GM18907 (cell line): ENCODE measurements at regions not wholly inside any gene's neighbourhood (a gene's known extent, or its start where the extent isn't known, plus 50 kb on each side); places are given as distances from the start of the nearest gene placed in this dataset.

ENCODE experiments used
- ATAC-seq: cut with Tn5 transposase; IDR thresholded peaks from one replicate; pipeline ENCODE4 v1.9.1; 2021; ENCODE audit warnings: mild to moderate bottlenecking, moderate library complexity; ENCODE audit not compliant: unreplicated experiment

- ATAC-seq, result no peak
Measured at GRCh38 chr12:127396734-127397133, 870.2 kb upstream of the TMEM132C start.

GRCh38 chr12:127398016-127398710 is 868.8 kb upstream of the TMEM132C start:
- ATAC-seq, result no peak

GRCh38 chr12:127399451-127399850 is 867.5 kb upstream of the TMEM132C start:
- no peak for ATAC-seq

GRCh38 chr12:127400221-127400620 is 866.7 kb upstream of the TMEM132C start:
- no peak for ATAC-seq

- ATAC-seq, result no peak
Measured at GRCh38 chr12:127401005-127401404, 866.0 kb upstream of the TMEM132C start.

GRCh38 chr12:127401536-127401935 is 865.4 kb upstream of the TMEM132C start:
- ATAC-seq, result no peak

- no peak for ATAC-seq
Measured at GRCh38 chr12:127411166-127411915, 855.6 kb upstream of the TMEM132C start.

- ATAC-seq, result no peak
Measured at GRCh38 chr12:127411981-127412380, 855.0 kb upstream of the TMEM132C start.

- no peak for ATAC-seq
Measured at GRCh38 chr12:127412866-127413265, 854.1 kb upstream of the TMEM132C start.

GRCh38 chr12:127414186-127414585 is 852.8 kb upstream of the TMEM132C start:
- ATAC-seq, result no peak

- ATAC-seq, result no peak
Measured at GRCh38 chr12:127414636-127415035, 852.3 kb upstream of the TMEM132C start.

GRCh38 chr12:127416796-127417195 is 850.2 kb upstream of the TMEM132C start:
- no peak for ATAC-seq

GRCh38 chr12:127419111-127419510 is 847.9 kb upstream of the TMEM132C start:
- ATAC-seq, result no peak

GRCh38 chr12:127421614-127422013 is 845.4 kb upstream of the TMEM132C start:
- ATAC-seq, result no peak

- ATAC-seq, result no peak
Measured at GRCh38 chr12:127422935-127423566, 843.9 kb upstream of the TMEM132C start.

- no peak for ATAC-seq
Measured at GRCh38 chr12:127425474-127425873, 841.5 kb upstream of the TMEM132C start.

GRCh38 chr12:127428420-127428819 is 838.5 kb upstream of the TMEM132C start:
- no peak for ATAC-seq

- ATAC-seq, result no peak
Measured at GRCh38 chr12:127429551-127430285, 837.3 kb upstream of the TMEM132C start.

GRCh38 chr12:127430401-127430800 is 836.6 kb upstream of the TMEM132C start:
- ATAC-seq, result no peak

GRCh38 chr12:127431177-127431576 is 835.8 kb upstream of the TMEM132C start:
- ATAC-seq, result no peak

- no peak for ATAC-seq
Measured at GRCh38 chr12:127431594-127431993, 835.4 kb upstream of the TMEM132C start.
